K562 (cell line): ENCODE measurements at regions not wholly inside any gene's neighbourhood (a gene's known extent, or its start where the extent isn't known, plus 50 kb on each side); places are given as distances from the start of the nearest gene placed in this dataset.

Experiments used
- CTCF ChIP-seq, 3 experiments: IDR thresholded peaks in 2 of 3; conservative IDR thresholded peaks in 1 of 3; 2 replicates each; pipeline ENCODE4 v1.5.1; 2011 to 2012; ENCODE audit warnings: low read length in 3 of 3, mild to moderate bottlenecking in 3 of 3, control low read depth in 2 of 3, improper control_type of control experiment in 1 of 3, inconsistent platforms in 1 of 3, low read depth in 1 of 3, mixed read lengths in 1 of 3, moderate library complexity in 1 of 3; ENCODE audit not compliant: insufficient read depth in 2 of 3
- HCFC1 ChIP-seq: IDR thresholded peaks from 2 replicates; pipeline ENCODE4 v1.6.1; 2012; ENCODE audit warnings: low read depth, low read length, improper control_type of control experiment
- IRF1 ChIP-seq: sonication (generic); formaldehyde crosslinking; IDR thresholded peaks from 2 replicates; pipeline ENCODE4 v1.8.0; 2022; ENCODE audit warnings: missing genetic modification reagents, mild to moderate bottlenecking, borderline replicate concordance
- KLF10 ChIP-seq: fragments of 250-450 bp; sonication (Bioruptor Pico); IDR thresholded peaks from 2 replicates; pipeline ENCODE4 v1.6.1; 2021; ENCODE audit warnings: matching md5 sums
- NFIC ChIP-seq: fragments of 450-650 bp; IDR thresholded peaks from 2 replicates; pipeline ENCODE4 v1.6.1; 2017; ENCODE audit warnings: mild to moderate bottlenecking, inconsistent platforms
- POLR2A ChIP-seq: fragments of 450-650 bp; conservative IDR thresholded peaks from 2 replicates; pipeline ENCODE4 v1.6.1; 2016
- RAD21 ChIP-seq, 2 experiments: fragments of 250-450 bp in 1 of 2; fragments of 450-650 bp in 1 of 2; sonication (Bioruptor Pico) in 1 of 2; formaldehyde crosslinking in 1 of 2; IDR thresholded peaks in 1 of 2; conservative IDR thresholded peaks in 1 of 2; 2 replicates each; pipeline versions ENCODE4 v1.4.0 to v1.8.0; 2020 to 2022; ENCODE audit warnings: mild to moderate bottlenecking in 2 of 2, moderate library complexity in 1 of 2
- RB1 ChIP-seq: fragments of 450-650 bp; IDR thresholded peaks from 2 replicates; pipeline ENCODE4 v1.6.1; 2017; ENCODE audit warnings: low read depth, mild to moderate bottlenecking
- ZBTB34 ChIP-seq: fragments of 250-450 bp; sonication (Bioruptor Pico); IDR thresholded peaks from 2 replicates; pipeline ENCODE4 v1.8.0; 2021; ENCODE audit warnings: mild to moderate bottlenecking, moderate library complexity
- TF ChIP-seq, protein P1 (sequence below): sonication (generic); formaldehyde crosslinking; IDR thresholded peaks from 2 replicates; pipeline ENCODE4 v1.8.1; 2022; ENCODE audit warnings: missing genetic modification reagents
- TF ChIP-seq, protein P2 (sequence below): conservative IDR thresholded peaks from 2 replicates; pipeline ENCODE4 v1.6.1; 2011; ENCODE audit warnings: low read depth, mild to moderate bottlenecking, low read length; ENCODE audit not compliant: control insufficient read depth
- TF ChIP-seq, protein P3 (sequence below), 3 experiments: fragments of 200-800 bp in 1 of 3; fragments of 250-450 bp in 1 of 3; fragments of 450-650 bp in 1 of 3; sonication (Bioruptor Pico) in 1 of 3; sonication (Bioruptor generic) in 1 of 3; formaldehyde crosslinking in 1 of 3; IDR thresholded peaks; 2 replicates each; pipeline versions ENCODE4 v1.6.1 to v1.8.0; 2016 to 2022; ENCODE audit warnings: mild to moderate bottlenecking in 2 of 3, missing genetic modification characterization in 2 of 3, missing compliant biosample characterization in 1 of 3, moderate library complexity in 1 of 3

GRCh38 chr3:18086760-18087159 lies 338.4 kb downstream of the SATB1 start:
- no peak for TF ChIP-seq RAD21 (CRISPR knock-in tag; conservative IDR thresholded peaks at IDR 0.05 in 1 of 2, IDR thresholded peaks at IDR 0.05 in 1 of 2)
- no peak for TF ChIP-seq KLF10 (CRISPR knock-in tag)
- TF ChIP-seq, protein P1, sequence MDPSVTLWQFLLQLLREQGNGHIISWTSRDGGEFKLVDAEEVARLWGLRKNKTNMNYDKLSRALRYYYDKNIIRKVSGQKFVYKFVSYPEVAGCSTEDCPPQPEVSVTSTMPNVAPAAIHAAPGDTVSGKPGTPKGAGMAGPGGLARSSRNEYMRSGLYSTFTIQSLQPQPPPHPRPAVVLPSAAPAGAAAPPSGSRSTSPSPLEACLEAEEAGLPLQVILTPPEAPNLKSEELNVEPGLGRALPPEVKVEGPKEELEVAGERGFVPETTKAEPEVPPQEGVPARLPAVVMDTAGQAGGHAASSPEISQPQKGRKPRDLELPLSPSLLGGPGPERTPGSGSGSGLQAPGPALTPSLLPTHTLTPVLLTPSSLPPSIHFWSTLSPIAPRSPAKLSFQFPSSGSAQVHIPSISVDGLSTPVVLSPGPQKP (CRISPR knock-in tag): no peak
- TF ChIP-seq, protein P2, sequence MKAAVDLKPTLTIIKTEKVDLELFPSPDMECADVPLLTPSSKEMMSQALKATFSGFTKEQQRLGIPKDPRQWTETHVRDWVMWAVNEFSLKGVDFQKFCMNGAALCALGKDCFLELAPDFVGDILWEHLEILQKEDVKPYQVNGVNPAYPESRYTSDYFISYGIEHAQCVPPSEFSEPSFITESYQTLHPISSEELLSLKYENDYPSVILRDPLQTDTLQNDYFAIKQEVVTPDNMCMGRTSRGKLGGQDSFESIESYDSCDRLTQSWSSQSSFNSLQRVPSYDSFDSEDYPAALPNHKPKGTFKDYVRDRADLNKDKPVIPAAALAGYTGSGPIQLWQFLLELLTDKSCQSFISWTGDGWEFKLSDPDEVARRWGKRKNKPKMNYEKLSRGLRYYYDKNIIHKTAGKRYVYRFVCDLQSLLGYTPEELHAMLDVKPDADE: no peak
- no peak for TF ChIP-seq CTCF (IDR thresholded peaks at IDR 0.05 in 2 of 3, conservative IDR thresholded peaks at IDR 0.05 in 1 of 3; ENCODE audit: insufficient read depth in 2 of 3, low read depth in 1 of 3, low read length in 3 of 3)
- no peak for TF ChIP-seq RB1
- no peak for TF ChIP-seq NFIC
- no peak for TF ChIP-seq POLR2A
- no peak for TF ChIP-seq IRF1
- no peak for TF ChIP-seq ZBTB34 (CRISPR knock-in tag)
- TF ChIP-seq, protein P3, sequence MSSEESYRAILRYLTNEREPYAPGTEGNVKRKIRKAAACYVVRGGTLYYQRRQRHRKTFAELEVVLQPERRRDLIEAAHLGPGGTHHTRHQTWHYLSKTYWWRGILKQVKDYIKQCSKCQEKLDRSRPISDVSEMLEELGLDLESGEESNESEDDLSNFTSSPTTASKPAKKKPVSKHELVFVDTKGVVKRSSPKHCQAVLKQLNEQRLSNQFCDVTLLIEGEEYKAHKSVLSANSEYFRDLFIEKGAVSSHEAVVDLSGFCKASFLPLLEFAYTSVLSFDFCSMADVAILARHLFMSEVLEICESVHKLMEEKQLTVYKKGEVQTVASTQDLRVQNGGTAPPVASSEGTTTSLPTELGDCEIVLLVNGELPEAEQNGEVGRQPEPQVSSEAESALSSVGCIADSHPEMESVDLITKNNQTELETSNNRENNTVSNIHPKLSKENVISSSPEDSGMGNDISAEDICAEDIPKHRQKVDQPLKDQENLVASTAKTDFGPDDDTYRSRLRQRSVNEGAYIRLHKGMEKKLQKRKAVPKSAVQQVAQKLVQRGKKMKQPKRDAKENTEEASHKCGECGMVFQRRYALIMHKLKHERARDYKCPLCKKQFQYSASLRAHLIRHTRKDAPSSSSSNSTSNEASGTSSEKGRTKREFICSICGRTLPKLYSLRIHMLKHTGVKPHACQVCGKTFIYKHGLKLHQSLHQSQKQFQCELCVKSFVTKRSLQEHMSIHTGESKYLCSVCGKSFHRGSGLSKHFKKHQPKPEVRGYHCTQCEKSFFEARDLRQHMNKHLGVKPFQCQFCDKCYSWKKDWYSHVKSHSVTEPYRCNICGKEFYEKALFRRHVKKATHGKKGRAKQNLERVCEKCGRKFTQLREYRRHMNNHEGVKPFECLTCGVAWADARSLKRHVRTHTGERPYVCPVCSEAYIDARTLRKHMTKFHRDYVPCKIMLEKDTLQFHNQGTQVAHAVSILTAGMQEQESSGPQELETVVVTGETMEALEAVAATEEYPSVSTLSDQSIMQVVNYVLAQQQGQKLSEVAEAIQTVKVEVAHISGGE (CRISPR knock-in tag; IDR thresholded peaks at IDR 0.05): no peak
- no peak for TF ChIP-seq HCFC1
